Mucosa of rectum (tissue), 2 donors: ENCODE measurements at regions not wholly inside any gene's neighbourhood (a gene's known extent, or its start where the extent isn't known, plus 50 kb on each side); places are given as distances from the start of the nearest gene placed in this dataset.

ENCODE experiments used
- H3K27ac ChIP-seq, 2 donors: one replicate each; pipeline ENCODE4 v1.7.0; 2013; ENCODE audit warnings: inconsistent platforms in 2 of 2, low read depth in 2 of 2, low read length in 2 of 2
- H3K27me3 ChIP-seq, 2 donors: one replicate each; pipeline ENCODE4 v1.7.0; 2013; ENCODE audit warnings: low read length in 2 of 2; ENCODE audit not compliant: control insufficient read depth in 2 of 2, insufficient read depth in 2 of 2
- H3K36me3 ChIP-seq, 2 donors: one replicate each; pipeline ENCODE4 v1.7.0; 2013; ENCODE audit warnings: low read length in 2 of 2; ENCODE audit not compliant: control insufficient read depth in 2 of 2, insufficient read depth in 2 of 2
- H3K4me1 ChIP-seq, 2 donors: one replicate each; pipeline ENCODE4 v1.7.0; 2013; ENCODE audit warnings: low read length in 2 of 2, mild to moderate bottlenecking in 1 of 2; ENCODE audit not compliant: control insufficient read depth in 2 of 2, insufficient read depth in 2 of 2
- H3K4me3 ChIP-seq, 2 donors: one replicate each; pipeline ENCODE4 v1.7.0; 2013; ENCODE audit warnings: low read length in 2 of 2
- H3K9ac ChIP-seq, 2 donors: one replicate each; pipeline ENCODE4 v1.7.0; 2013; ENCODE audit warnings: low read length in 2 of 2, low read depth in 1 of 2, mild to moderate bottlenecking in 1 of 2
- H3K9me3 ChIP-seq, 2 donors: one replicate each; pipeline ENCODE4 v1.7.0; 2013; ENCODE audit warnings: low read length in 2 of 2; ENCODE audit not compliant: control insufficient read depth in 2 of 2
- donor health status: healthy.
- donor health status: Normal muscosa, but diverticular disease.

- H3K9me3 ChIP-seq: no peaks in the 10 kb centered on the region
- no peaks in the 10 kb centered on the region for H3K4me1 ChIP-seq
- H3K27ac ChIP-seq: no peak overlapping the region
- no peak overlapping the region for H3K9ac ChIP-seq
- peaks cover 0 to 6% of the 10 kb centered on the region in 2 donors for H3K27me3 ChIP-seq
- H3K36me3 ChIP-seq: no peaks in the 10 kb centered on the region
- no peak overlapping the region for H3K4me3 ChIP-seq
Measured at GRCh38 chr22:22137891-22138290, 106.7 kb upstream of the VPREB1 start.

GRCh38 chr22:22133910-22134309 lies 110.7 kb upstream of the VPREB1 start:
- Histone ChIP-seq H3K4me1 (no peaks in the 10 kb centered on the region), H3K9ac (no peak overlapping the region), H3K9me3 (no peaks in the 10 kb centered on the region), H3K27me3 (no peaks in the 10 kb centered on the region), H3K27ac (no peak overlapping the region), H3K36me3 (no peaks in the 10 kb centered on the region), H3K4me3 (no peak overlapping the region)

GRCh38 chr22:22130953-22131608 lies 113.5 kb upstream of the VPREB1 start:
- Histone ChIP-seq H3K27me3 (no peaks in the 10 kb centered on the region), H3K9me3 (no peaks in the 10 kb centered on the region), H3K27ac (no peak overlapping the region), H3K9ac (no peak overlapping the region), H3K36me3 (no peaks in the 10 kb centered on the region), H3K4me1 (no peaks in the 10 kb centered on the region), H3K4me3 (no peak overlapping the region)

- H3K4me3 ChIP-seq: no peak overlapping the region
- no peak overlapping the region for H3K27ac ChIP-seq
- H3K36me3 ChIP-seq: no peaks in the 10 kb centered on the region
- H3K4me1 ChIP-seq: no peaks in the 10 kb centered on the region
- H3K27me3 ChIP-seq: no peaks in the 10 kb centered on the region
- H3K9ac ChIP-seq: no peak overlapping the region
- no peaks in the 10 kb centered on the region for H3K9me3 ChIP-seq
Measured at GRCh38 chr22:22129387-22129786, 115.2 kb upstream of the VPREB1 start.

DNA sequence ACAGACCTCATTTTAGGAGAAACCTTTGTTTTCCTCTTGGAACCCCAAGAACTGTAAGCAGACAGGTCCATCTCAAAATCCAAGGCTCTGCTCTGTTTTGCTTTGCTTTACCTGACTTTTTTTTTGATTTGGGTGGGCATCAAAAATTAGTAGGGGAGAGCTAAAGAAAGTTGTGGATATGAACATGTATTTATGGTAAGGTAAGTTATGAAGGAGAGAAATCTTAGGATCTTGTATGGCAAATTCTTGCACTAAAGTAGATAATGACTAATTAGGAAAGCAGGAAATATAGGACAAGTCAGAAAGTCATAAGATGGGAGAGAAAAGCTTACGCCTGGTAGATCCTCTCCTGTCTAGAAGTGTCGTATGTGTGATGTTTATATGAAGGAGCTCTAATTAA lies 116.1 kb upstream of the VPREB1 start:
- no peak overlapping the region for H3K4me3 ChIP-seq
- H3K9ac ChIP-seq: no peak overlapping the region
- H3K27me3 ChIP-seq: no peaks in the 10 kb centered on the region
- no peaks in the 10 kb centered on the region for H3K36me3 ChIP-seq
- no peaks in the 10 kb centered on the region for H3K9me3 ChIP-seq
- H3K4me1 ChIP-seq: no peaks in the 10 kb centered on the region
- H3K27ac ChIP-seq: no peak overlapping the region

GRCh38 chr22:22127100-22127499 lies 117.5 kb upstream of the VPREB1 start:
- no peak overlapping the region for H3K4me3 ChIP-seq
- no peak overlapping the region for H3K9ac ChIP-seq
- no peaks in the 10 kb centered on the region for H3K36me3 ChIP-seq
- no peak overlapping the region for H3K27ac ChIP-seq
- no peaks in the 10 kb centered on the region for H3K9me3 ChIP-seq
- H3K27me3 ChIP-seq: no peaks in the 10 kb centered on the region
- no peaks in the 10 kb centered on the region for H3K4me1 ChIP-seq

- Histone ChIP-seq H3K36me3 (no peaks in the 10 kb centered on the region), H3K27me3 (no peaks in the 10 kb centered on the region), H3K27ac (no peak overlapping the region), H3K9me3 (no peaks in the 10 kb centered on the region), H3K4me3 (no peak overlapping the region), H3K9ac (no peak overlapping the region), H3K4me1 (no peaks in the 10 kb centered on the region)
Measured at GRCh38 chr22:22125579-22126468, 118.8 kb upstream of the VPREB1 start.

- Histone ChIP-seq H3K27ac (no peak overlapping the region), H3K4me1 (no peaks in the 10 kb centered on the region), H3K9ac (no peak overlapping the region), H3K36me3 (no peaks in the 10 kb centered on the region), H3K27me3 (no peaks in the 10 kb centered on the region), H3K9me3 (no peaks in the 10 kb centered on the region), H3K4me3 (no peak overlapping the region)
Measured at GRCh38 chr22:22125028-22125578, 119.5 kb upstream of the VPREB1 start.

DNA sequence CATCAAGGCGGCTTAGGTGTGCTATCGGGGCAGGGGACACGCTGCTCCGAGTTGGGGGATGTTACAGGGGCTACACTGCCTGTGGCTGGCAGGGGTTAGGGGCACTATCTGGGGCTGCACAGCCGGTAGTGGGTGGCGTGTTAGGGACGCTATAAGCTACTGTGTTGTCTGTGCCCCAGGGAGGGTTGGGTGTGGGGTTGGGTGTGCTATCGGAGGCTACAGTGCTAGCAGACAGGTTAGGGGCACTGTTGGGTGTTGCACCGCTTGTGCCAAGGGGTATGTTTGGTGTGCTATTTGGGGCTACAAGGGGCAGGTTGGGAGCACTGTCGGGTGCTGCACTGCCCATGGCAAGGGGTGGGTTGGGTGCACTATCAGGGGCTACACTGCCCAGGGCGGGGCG lies 120.2 kb upstream of the VPREB1 start:
- no peaks in the 10 kb centered on the region for H3K36me3 ChIP-seq
- no peaks in the 10 kb centered on the region for H3K27me3 ChIP-seq
- H3K4me1 ChIP-seq: no peaks in the 10 kb centered on the region
- no peak overlapping the region for H3K27ac ChIP-seq
- H3K4me3 ChIP-seq: no peak overlapping the region
- no peaks in the 10 kb centered on the region for H3K9me3 ChIP-seq
- H3K9ac ChIP-seq: no peak overlapping the region

GRCh38 chr22:22123960-22124278 lies 120.7 kb upstream of the VPREB1 start:
- H3K9ac ChIP-seq: no peak overlapping the region
- H3K27me3 ChIP-seq: no peaks in the 10 kb centered on the region
- H3K4me3 ChIP-seq: no peak overlapping the region
- H3K36me3 ChIP-seq: no peaks in the 10 kb centered on the region
- no peak overlapping the region for H3K27ac ChIP-seq
- H3K9me3 ChIP-seq: no peaks in the 10 kb centered on the region
- no peaks in the 10 kb centered on the region for H3K4me1 ChIP-seq
